OCI-LY7 (cell line): ENCODE measurements at regions not wholly inside any gene's neighbourhood (a gene's known extent, or its start where the extent isn't known, plus 50 kb on each side); places are given as distances from the start of the nearest gene placed in this dataset.
"Not testable (repeated sequence)": the region's sequence is repeated elsewhere in the genome, so short reads cannot be mapped to it uniquely, and the experiment has no call there.

Source experiments
- BruUV-seq: library from RNA; stranded (reverse); fragments of 400-500 nt; replicated peaks from 2 replicates; lab custom pipeline; 2021; lab: Mats Ljungman, UMichigan
- CTCF ChIA-PET: fragments of 300-600 bp; sonication (Branson Sonifier 250); formaldehyde crosslinking; loops from one replicate; lab custom pipeline; 2022; ENCODE audit warnings: antibody characterized with exemption; ENCODE audit not compliant: unreplicated experiment; lab: Charles Lee
- POLR2A ChIA-PET: fragments of 300-600 bp; sonication (Branson Sonifier 250); formaldehyde crosslinking; loops from one replicate; lab custom pipeline; 2022; ENCODE audit warnings: antibody characterized with exemption; lab: Charles Lee
- DNase-seq: peaks from one replicate; pipeline ENCODE4 v3.0.0-alpha.2; 2015; ENCODE audit warnings: low spot score
- H2AFZ ChIP-seq: fragments of 200-600 bp; sonication (generic), shearing (Covaris generic); 2 replicates; pipeline ENCODE4 v1.6.1; 2014; ENCODE audit warnings: mild to moderate bottlenecking, antibody characterized with exemption, low read length, moderate library complexity
- H3K27ac ChIP-seq: fragments of 200-600 bp; sonication (generic); 2 replicates; pipeline ENCODE4 v1.5.1; 2014; ENCODE audit warnings: mixed run types, low read depth, mild to moderate bottlenecking, moderate library complexity, low read length, inconsistent platforms; ENCODE audit not compliant: poor library complexity, severe bottlenecking
- H3K36me3 ChIP-seq: fragments of 200-600 bp; sonication (generic); 2 replicates; pipeline ENCODE4 v1.6.1; 2014; ENCODE audit warnings: mild to moderate bottlenecking, antibody characterized with exemption, low read length, moderate library complexity, mixed read lengths; ENCODE audit not compliant: insufficient read depth
- H3K4me1 ChIP-seq: fragments of 200-600 bp; sonication (generic); 2 replicates; pipeline ENCODE4 v1.5.1; 2014; ENCODE audit warnings: mild to moderate bottlenecking, low read length; ENCODE audit not compliant: insufficient read depth, poor library complexity, severe bottlenecking
- H3K4me2 ChIP-seq: fragments of 200-600 bp; sonication (generic); 2 replicates; pipeline ENCODE4 v1.6.1; 2014; ENCODE audit warnings: mild to moderate bottlenecking, low read length
- H3K4me3 ChIP-seq: fragments of 200-600 bp; sonication (generic); 2 replicates; pipeline ENCODE4 v1.5.1; 2014; ENCODE audit warnings: mild to moderate bottlenecking, low read depth, low read length; ENCODE audit not compliant: poor library complexity, severe bottlenecking
- H3K79me2 ChIP-seq: fragments of 200-600 bp; sonication (generic); 2 replicates; pipeline ENCODE4 v1.6.1; 2016; ENCODE audit warnings: low read depth, mild to moderate bottlenecking, low read length, moderate library complexity, mixed read lengths; ENCODE audit not compliant: insufficient read depth
- H3K9me2 ChIP-seq: fragments of 200-600 bp; sonication (generic); 2 replicates; pipeline ENCODE4 v1.6.1; 2016; ENCODE audit warnings: mild to moderate bottlenecking, low read length, mixed read lengths; ENCODE audit not compliant: insufficient read depth
- H3K9me3 ChIP-seq: fragments of 200-600 bp; sonication (generic); 2 replicates; pipeline ENCODE4 v1.6.1; 2014; ENCODE audit warnings: mild to moderate bottlenecking, mixed run types, low read length, mixed read lengths
- H4K20me1 ChIP-seq: fragments of 200-600 bp; sonication (generic); 2 replicates; pipeline ENCODE4 v1.6.1; 2014; ENCODE audit warnings: mild to moderate bottlenecking, antibody characterized with exemption, low read length, moderate library complexity, mixed read lengths; ENCODE audit not compliant: insufficient read depth
- CTCF ChIP-seq: fragments of 200-600 bp; sonication (generic); conservative IDR thresholded peaks from 2 replicates; pipeline ENCODE4 v1.5.1; 2014; ENCODE audit warnings: mild to moderate bottlenecking, antibody characterized with exemption, low read length, moderate library complexity, mixed read lengths
- EZH2phosphoT487 ChIP-seq: fragments of 200-600 bp; sonication (generic); IDR thresholded peaks from 2 replicates; pipeline ENCODE4 v1.6.1; 2018; ENCODE audit warnings: low read depth, borderline replicate concordance, mild to moderate bottlenecking, mixed run types, antibody characterized with exemption, low read length, moderate library complexity, mixed read lengths
- intact Hi-C: fragments of 100-400 bp; cut with micrococcal nuclease; formaldehyde crosslinking; loops from one replicate; pipeline ENCODE4 v1.10.0; 2022; ENCODE audit not compliant: unreplicated experiment

- no peaks in the 10 kb centered on the region for H3K36me3 ChIP-seq
- H3K4me2 ChIP-seq, result no peak overlapping the region
- no peak overlapping the region for H3K27ac ChIP-seq
- no peaks in the 10 kb centered on the region for H3K79me2 ChIP-seq
- no peak overlapping the region for H2AFZ ChIP-seq
- H4K20me1 ChIP-seq, result no peaks in the 10 kb centered on the region
- no peaks in the 10 kb centered on the region for H3K9me3 ChIP-seq
- BruUV-seq, result no TSS peak
- H3K4me3 ChIP-seq, result no peak overlapping the region
- ChIA-PET POLR2A (interaction anchor here (0.7 kb wide), 1 partner anchor 1309 kb away, joined by 5 read pairs; no protein-coding TSS in a partner anchor), CTCF (no interaction called here)
- peaks cover 24% of the 10 kb centered on the region for H3K4me1 ChIP-seq
- no peak for DNase-seq
- H3K9me2 ChIP-seq, result no peaks in the 10 kb centered on the region
- intact Hi-C loops, result no loop called here
- TF ChIP-seq EZH2phosphoT487 (no peak), CTCF (no peak)
These were observed 181.9 kb downstream of the PSMG1 start for GRCh38 chr21:39001341-39001740.

GRCh38 chr21:39000496-39000895 lies 182.8 kb downstream of the PSMG1 start:
- no peaks in the 10 kb centered on the region for H3K9me2 ChIP-seq
- DNase-seq, result no peak
- H4K20me1 ChIP-seq, result no peaks in the 10 kb centered on the region
- no TSS peak for BruUV-seq
- CTCF ChIA-PET, result no interaction called here
- intact Hi-C loops, result no loop called here
- H3K4me3 ChIP-seq, result no peak overlapping the region
- no peak overlapping the region for H3K27ac ChIP-seq
- H3K9me3 ChIP-seq, result no peaks in the 10 kb centered on the region
- H3K4me1 ChIP-seq, result peaks cover 17% of the 10 kb centered on the region
- no peaks in the 10 kb centered on the region for H3K79me2 ChIP-seq
- TF ChIP-seq EZH2phosphoT487 (no peak), CTCF (no peak)
- POLR2A ChIA-PET, result no interaction called here
- H3K4me2 ChIP-seq, result no peak overlapping the region
- no peak overlapping the region for H2AFZ ChIP-seq
- no peaks in the 10 kb centered on the region for H3K36me3 ChIP-seq

GRCh38 chr21:38999161-38999560 lies 184.1 kb downstream of the PSMG1 start:
- Histone ChIP-seq H3K4me2 (no peak overlapping the region), H3K9me3 (no peaks in the 10 kb centered on the region), H3K36me3 (no peaks in the 10 kb centered on the region), H2AFZ (no peak overlapping the region), H3K9me2 (no peaks in the 10 kb centered on the region), H3K79me2 (no peaks in the 10 kb centered on the region), H3K4me1 (peaks cover 7% of the 10 kb centered on the region), H4K20me1 (no peaks in the 10 kb centered on the region), H3K27ac (no peak overlapping the region), H3K4me3 (no peak overlapping the region)
- POLR2A ChIA-PET, result no interaction called here
- TF ChIP-seq EZH2phosphoT487 (no peak), CTCF (no peak)
- no peak for DNase-seq
- intact Hi-C loops, result no loop called here
- BruUV-seq, result no TSS peak
- CTCF ChIA-PET, result no interaction called here

- H3K4me1 ChIP-seq, H3K4me3 ChIP-seq, POLR2A ChIA-PET, H3K79me2 ChIP-seq, CTCF ChIA-PET, BruUV-seq, H2AFZ ChIP-seq, intact Hi-C loops, H3K4me2 ChIP-seq, H3K9me3 ChIP-seq, H3K9me2 ChIP-seq, DNase-seq, H3K27ac ChIP-seq, H4K20me1 ChIP-seq, H3K36me3 ChIP-seq: not testable (repeated sequence)
These were observed 185.0 kb downstream of the PSMG1 start for GRCh38 chr21:38998281-38998680.

- H3K4me3 ChIP-seq, H3K9me2 ChIP-seq, H2AFZ ChIP-seq, H3K36me3 ChIP-seq, H4K20me1 ChIP-seq, intact Hi-C loops, H3K79me2 ChIP-seq, H3K4me1 ChIP-seq, H3K4me2 ChIP-seq, H3K9me3 ChIP-seq, H3K27ac ChIP-seq, BruUV-seq, DNase-seq, CTCF ChIA-PET: not testable (repeated sequence)
- POLR2A ChIA-PET, result interaction anchor here (0.6 kb wide), 2 partner anchors 127 to 464 kb away, joined by 3 read pairs; no protein-coding TSS in a partner anchor
These were observed 185.4 kb downstream of the PSMG1 start for GRCh38 chr21:38997843-38998175.
